ENCODE measurements at regions not wholly inside any gene's neighbourhood (a gene's known extent, or its start where the extent isn't known, plus 50 kb on each side); places are given as distances from the start of the nearest gene placed in this dataset.

GRCh38 chr5:125194883-125195282, 448.4 kb upstream of the ZNF608 start:
- no peaks in the 10 kb centered on the region for H3K36me3 Mint-ChIP-seq (ENCODE audit: low read depth)
- peaks cover 11% of the 10 kb centered on the region for H3K4me1 Mint-ChIP-seq
- no peak for DNase-seq
- no peaks in the 10 kb centered on the region for H3K27me3 Mint-ChIP-seq
- no peak overlapping the region for H3K4me3 Mint-ChIP-seq
- ChIA-PET CTCF (no interaction called here), POLR2A (no interaction called here)
- no peaks in the 10 kb centered on the region for H3K9me3 Mint-ChIP-seq
- ATAC-seq (ENCODE audit: low read depth), result no peak
- intact Hi-C loops (cut with micrococcal nuclease), result no loop called here
- TF ChIP-seq, protein P1, sequence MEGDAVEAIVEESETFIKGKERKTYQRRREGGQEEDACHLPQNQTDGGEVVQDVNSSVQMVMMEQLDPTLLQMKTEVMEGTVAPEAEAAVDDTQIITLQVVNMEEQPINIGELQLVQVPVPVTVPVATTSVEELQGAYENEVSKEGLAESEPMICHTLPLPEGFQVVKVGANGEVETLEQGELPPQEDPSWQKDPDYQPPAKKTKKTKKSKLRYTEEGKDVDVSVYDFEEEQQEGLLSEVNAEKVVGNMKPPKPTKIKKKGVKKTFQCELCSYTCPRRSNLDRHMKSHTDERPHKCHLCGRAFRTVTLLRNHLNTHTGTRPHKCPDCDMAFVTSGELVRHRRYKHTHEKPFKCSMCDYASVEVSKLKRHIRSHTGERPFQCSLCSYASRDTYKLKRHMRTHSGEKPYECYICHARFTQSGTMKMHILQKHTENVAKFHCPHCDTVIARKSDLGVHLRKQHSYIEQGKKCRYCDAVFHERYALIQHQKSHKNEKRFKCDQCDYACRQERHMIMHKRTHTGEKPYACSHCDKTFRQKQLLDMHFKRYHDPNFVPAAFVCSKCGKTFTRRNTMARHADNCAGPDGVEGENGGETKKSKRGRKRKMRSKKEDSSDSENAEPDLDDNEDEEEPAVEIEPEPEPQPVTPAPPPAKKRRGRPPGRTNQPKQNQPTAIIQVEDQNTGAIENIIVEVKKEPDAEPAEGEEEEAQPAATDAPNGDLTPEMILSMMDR (IDR thresholded peaks at IDR 0.05), result no peak
- no peak overlapping the region for H3K27ac Mint-ChIP-seq

GRCh38 chr5:125196481-125197111, 450.2 kb upstream of the ZNF608 start:
- intact Hi-C loops (cut with micrococcal nuclease), result no loop called here
- no peak for DNase-seq
- no peak overlapping the region for H3K4me3 Mint-ChIP-seq
- H3K27ac Mint-ChIP-seq, result no peak overlapping the region
- ChIA-PET CTCF (no interaction called here), POLR2A (interaction anchor here (0.5 kb wide), 1 partner anchor 261 kb away, joined by 3 read pairs; no protein-coding TSS in a partner anchor)
- H3K4me1 Mint-ChIP-seq, result peaks cover 11% of the 10 kb centered on the region
- no peaks in the 10 kb centered on the region for H3K36me3 Mint-ChIP-seq (ENCODE audit: low read depth)
- TF ChIP-seq, protein P1 (IDR thresholded peaks at IDR 0.05), result no peak
- no peaks in the 10 kb centered on the region for H3K9me3 Mint-ChIP-seq
- no peaks in the 10 kb centered on the region for H3K27me3 Mint-ChIP-seq
- no peak for ATAC-seq (ENCODE audit: low read depth)

- intact Hi-C loops (cut with micrococcal nuclease), result no loop called here
- Mint-ChIP-seq H3K27me3 (no peaks in the 10 kb centered on the region), H3K4me3 (no peak overlapping the region), H3K4me1 (peaks cover 7% of the 10 kb centered on the region), H3K27ac (no peak overlapping the region), H3K36me3 (ENCODE audit: low read depth) (no peaks in the 10 kb centered on the region), H3K9me3 (no peaks in the 10 kb centered on the region)
- CTCF ChIA-PET, result no interaction called here
- no peak for ATAC-seq (ENCODE audit: low read depth)
- no peak for DNase-seq
- POLR2A ChIA-PET, result no interaction called here
- TF ChIP-seq, protein P1 (IDR thresholded peaks at IDR 0.05), result no peak
Observed at GRCh38 chr5:125197321-125197720, 450.9 kb upstream of the ZNF608 start.

DNA sequence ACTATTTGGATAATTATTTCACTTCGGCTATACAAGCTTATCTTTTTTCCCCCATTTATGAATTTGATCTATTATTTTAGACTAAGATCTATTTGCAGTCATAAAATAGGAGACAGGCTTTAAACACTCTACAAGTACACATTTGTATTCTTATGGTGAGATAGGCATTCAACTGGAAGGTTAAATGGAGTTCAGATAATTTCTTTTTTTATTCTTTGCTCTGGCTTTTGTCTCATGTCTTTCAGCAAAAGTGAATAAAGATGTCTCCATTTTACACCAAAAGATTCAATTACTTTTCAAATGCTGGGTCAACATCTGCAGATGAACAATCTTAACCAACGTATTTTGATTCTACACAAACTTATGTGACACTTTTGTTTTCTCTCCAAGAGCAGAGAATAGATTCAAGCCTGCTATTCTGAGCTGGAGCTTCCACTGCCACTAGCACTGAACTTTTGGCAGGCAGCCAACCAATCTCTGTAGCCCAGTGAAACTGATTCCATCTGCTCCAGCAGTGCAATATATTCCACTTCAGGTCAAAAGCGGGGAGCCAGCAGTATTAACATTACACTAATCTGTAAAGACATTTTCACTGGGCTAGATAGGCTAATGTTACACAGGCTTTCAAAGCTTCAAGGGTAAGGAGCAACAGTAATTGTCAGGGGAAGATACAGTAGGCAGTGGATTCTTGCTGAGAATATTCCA, 452.0 kb upstream of the ZNF608 start:
- POLR2A ChIA-PET, result interaction anchor here (0.6 to 0.7 kb wide), 2 partner anchors 454 to 482 kb away, joined by 3 read pairs; no protein-coding TSS in a partner anchor
- ATAC-seq (ENCODE audit: low read depth), result no peak
- TF ChIP-seq, protein P1 (IDR thresholded peaks at IDR 0.05), result no peak
- intact Hi-C loops (cut with micrococcal nuclease), result no loop called here
- DNase-seq, result no peak
- H3K9me3 Mint-ChIP-seq, result no peaks in the 10 kb centered on the region
- no peak overlapping the region for H3K27ac Mint-ChIP-seq
- H3K4me1 Mint-ChIP-seq, result peaks cover 7% of the 10 kb centered on the region
- no peaks in the 10 kb centered on the region for H3K36me3 Mint-ChIP-seq (ENCODE audit: low read depth)
- CTCF ChIA-PET, result no interaction called here
- no peak overlapping the region for H3K4me3 Mint-ChIP-seq
- no peaks in the 10 kb centered on the region for H3K27me3 Mint-ChIP-seq

DNA sequence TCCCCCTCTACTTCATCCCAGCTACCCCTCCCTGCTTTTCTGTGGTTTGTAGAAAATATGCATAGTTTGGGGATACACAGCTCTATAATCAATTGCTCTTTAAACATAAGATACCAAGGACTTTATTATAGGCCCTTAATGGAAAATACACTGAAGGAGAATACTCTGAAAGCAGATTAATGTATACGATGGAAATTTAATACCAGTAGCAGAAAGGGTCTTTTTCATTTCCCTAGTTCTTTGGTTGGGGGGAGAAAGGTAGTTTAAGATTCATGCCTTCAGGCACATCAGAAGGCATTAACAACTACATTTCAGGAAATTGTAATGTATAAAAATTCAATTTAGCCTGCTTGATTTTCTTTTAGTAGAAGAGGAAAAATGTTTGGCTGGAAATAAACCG, 452.9 kb upstream of the ZNF608 start:
- H3K4me3 Mint-ChIP-seq, result no peak overlapping the region
- peaks cover 7% of the 10 kb centered on the region for H3K4me1 Mint-ChIP-seq
- TF ChIP-seq, protein P1 (IDR thresholded peaks at IDR 0.05), result no peak
- ATAC-seq (ENCODE audit: low read depth) (no peak), DNase-seq (no peak)
- no peak overlapping the region for H3K27ac Mint-ChIP-seq
- no peaks in the 10 kb centered on the region for H3K36me3 Mint-ChIP-seq (ENCODE audit: low read depth)
- no peaks in the 10 kb centered on the region for H3K27me3 Mint-ChIP-seq
- intact Hi-C loops (cut with micrococcal nuclease), result no loop called here
- CTCF ChIA-PET, result no interaction called here
- POLR2A ChIA-PET, result interaction anchor here (0.7 kb wide), 2 partner anchors 455 to 601 kb away, joined by 3 to 4 read pairs; no protein-coding TSS in a partner anchor
- peaks cover under 1% of the 10 kb centered on the region for H3K9me3 Mint-ChIP-seq
